ENCODE measurements at regions not wholly inside any gene's neighbourhood (a gene's known extent, or its start where the extent isn't known, plus 50 kb on each side); places are given as distances from the start of the nearest gene placed in this dataset.

DNA sequence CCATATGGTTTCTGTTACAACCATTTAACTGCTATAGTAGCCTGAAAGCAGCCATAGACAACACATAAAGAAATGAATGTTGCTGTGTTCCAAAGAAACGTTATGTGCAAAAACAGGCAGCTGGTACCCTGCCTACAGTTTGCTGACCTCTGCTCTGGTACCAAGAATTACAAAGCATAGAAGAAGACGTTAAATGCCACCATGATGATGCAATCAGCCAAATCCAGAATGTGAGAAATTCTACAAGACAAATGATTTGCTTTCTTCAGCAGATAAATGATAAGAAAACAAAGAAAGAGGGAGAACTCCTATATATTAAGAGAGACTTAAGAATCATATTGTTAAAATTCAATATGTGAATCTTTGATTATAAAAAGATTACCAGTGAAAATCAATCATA, 97.8 kb upstream of the PDE4B start:
- TF ChIP-seq GATA3 (IDR thresholded peaks at IDR 0.05; ENCODE audit: low read depth, low read length) (no peak), GATA2 (IDR thresholded peaks at IDR 0.05; ENCODE audit: low read depth, low read length) (no peak)

Measured in SH-SY5Y (cell line).